DOHH2 (cell line): ENCODE measurements at regions not wholly inside any gene's neighbourhood (a gene's known extent, or its start where the extent isn't known, plus 50 kb on each side); places are given as distances from the start of the nearest gene placed in this dataset.

ENCODE experiments used
- H3F3A ChIP-seq: fragments of 200-600 bp; sonication (generic), shearing (Covaris generic); 2 replicates; pipeline ENCODE4 v1.6.0; 2016; ENCODE audit warnings: antibody characterized with exemption, mild to moderate bottlenecking; ENCODE audit not compliant: control insufficient read depth, insufficient read depth
- H3K27ac ChIP-seq: fragments of 200-600 bp; sonication (generic); 2 replicates; pipeline ENCODE4 v1.5.1; 2014; ENCODE audit warnings: low read depth, mild to moderate bottlenecking, low read length, moderate library complexity
- H3K27me3 ChIP-seq: fragments of 200-600 bp; sonication (generic); 2 replicates; pipeline ENCODE4 v1.6.1; 2014; ENCODE audit warnings: mild to moderate bottlenecking, low read length, mixed read lengths; ENCODE audit not compliant: control insufficient read depth
- H3K36me3 ChIP-seq: fragments of 200-600 bp; sonication (generic); 2 replicates; pipeline ENCODE4 v1.6.1; 2014; ENCODE audit warnings: mild to moderate bottlenecking, low read length, moderate library complexity, mixed read lengths; ENCODE audit not compliant: control insufficient read depth
- H3K4me1 ChIP-seq: fragments of 200-600 bp; sonication (generic); 2 replicates; pipeline ENCODE4 v1.6.1; 2014; ENCODE audit warnings: mild to moderate bottlenecking, low read length, mixed read lengths; ENCODE audit not compliant: control insufficient read depth
- H3K4me2 ChIP-seq: fragments of 200-600 bp; sonication (generic); 2 replicates; pipeline ENCODE4 v1.6.0; 2014; ENCODE audit warnings: mild to moderate bottlenecking, low read length, moderate library complexity
- H3K4me3 ChIP-seq: fragments of 200-600 bp; sonication (generic); 2 replicates; pipeline ENCODE4 v1.5.1; 2014; ENCODE audit warnings: mild to moderate bottlenecking, low read length, mixed read lengths
- H3K79me2 ChIP-seq: fragments of 200-600 bp; sonication (generic); 2 replicates; pipeline ENCODE4 v1.6.1; 2014; ENCODE audit warnings: mild to moderate bottlenecking, low read length, mixed read lengths; ENCODE audit not compliant: control insufficient read depth
- H3K9me2 ChIP-seq: fragments of 200-600 bp; sonication (generic); replicated peaks from 2 replicates; pipeline ENCODE4 v1.6.1; 2014; ENCODE audit warnings: mild to moderate bottlenecking, low read length, mixed read lengths; ENCODE audit not compliant: control insufficient read depth
- H3K9me3 ChIP-seq: fragments of 200-600 bp; sonication (generic); 2 replicates; pipeline ENCODE4 v1.6.1; 2014; ENCODE audit warnings: antibody characterized with exemption, low read length, mixed read lengths; ENCODE audit not compliant: control insufficient read depth, insufficient read depth
- H4K20me1 ChIP-seq: fragments of 200-600 bp; sonication (generic); 2 replicates; pipeline ENCODE4 v1.6.0; 2014; ENCODE audit warnings: low read depth, mild to moderate bottlenecking, antibody characterized with exemption, low read length, moderate library complexity; ENCODE audit not compliant: control insufficient read depth, insufficient read depth
- CTCF ChIP-seq: fragments of 200-600 bp; sonication (generic); IDR thresholded peaks from one replicate; pipeline ENCODE4 v1.5.1; 2014; ENCODE audit warnings: antibody characterized with exemption, mild to moderate bottlenecking, low read depth, low read length; ENCODE audit not compliant: poor library complexity, severe bottlenecking
- EZH2phosphoT487 ChIP-seq: fragments of 200-600 bp; sonication (generic); IDR thresholded peaks from 2 replicates; pipeline ENCODE4 v1.6.1; 2017; ENCODE audit warnings: borderline replicate concordance, mild to moderate bottlenecking, antibody characterized with exemption, low read length, moderate library complexity, mixed read lengths

GRCh38 chr7:131173145-131173890 is 154.4 kb upstream of the MKLN1 start:
- no peaks in the 10 kb centered on the region for H3K36me3 ChIP-seq
- no peaks in the 10 kb centered on the region for H3K4me1 ChIP-seq
- H3K9me3 ChIP-seq, result no peaks in the 10 kb centered on the region
- TF ChIP-seq EZH2phosphoT487, result no peak
- no peak for TF ChIP-seq CTCF
- H4K20me1 ChIP-seq, result no peaks in the 10 kb centered on the region
- no peaks in the 10 kb centered on the region for H3K79me2 ChIP-seq
- H3F3A ChIP-seq, result no peaks in the 10 kb centered on the region
- H3K27me3 ChIP-seq, result no peaks in the 10 kb centered on the region
- H3K4me3 ChIP-seq, result no peak overlapping the region
- no peak overlapping the region for H3K27ac ChIP-seq
- H3K9me2 ChIP-seq, result no peaks in the 10 kb centered on the region
- no peak overlapping the region for H3K4me2 ChIP-seq

DNA sequence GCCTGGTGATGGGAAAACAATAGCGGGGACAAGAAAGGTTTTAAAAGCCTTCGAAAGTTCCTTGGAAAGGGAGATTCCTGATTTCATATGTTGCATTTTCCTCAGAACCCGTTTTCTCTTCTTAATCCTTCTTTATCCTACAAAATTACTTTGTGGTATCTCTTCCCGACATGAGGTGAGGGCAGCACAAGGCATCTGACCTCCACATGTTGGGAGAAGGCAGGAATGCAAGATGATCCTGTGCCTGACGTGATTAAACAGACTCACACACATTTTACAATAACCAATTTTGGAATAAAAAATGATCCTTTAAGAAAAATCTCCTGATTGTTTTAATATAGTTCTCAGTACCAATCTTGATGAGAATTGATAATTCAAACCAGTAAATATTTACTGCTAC is 153.3 kb upstream of the MKLN1 start:
- H3K27ac ChIP-seq, result no peak overlapping the region
- H3K4me1 ChIP-seq, result no peaks in the 10 kb centered on the region
- H3K9me3 ChIP-seq, result no peaks in the 10 kb centered on the region
- TF ChIP-seq EZH2phosphoT487 (no peak), CTCF (no peak)
- no peaks in the 10 kb centered on the region for H3K27me3 ChIP-seq
- H4K20me1 ChIP-seq, result no peaks in the 10 kb centered on the region
- H3K9me2 ChIP-seq, result no peaks in the 10 kb centered on the region
- no peaks in the 10 kb centered on the region for H3K79me2 ChIP-seq
- no peak overlapping the region for H3K4me2 ChIP-seq
- no peaks in the 10 kb centered on the region for H3F3A ChIP-seq
- H3K4me3 ChIP-seq, result no peak overlapping the region
- H3K36me3 ChIP-seq, result no peaks in the 10 kb centered on the region

DNA sequence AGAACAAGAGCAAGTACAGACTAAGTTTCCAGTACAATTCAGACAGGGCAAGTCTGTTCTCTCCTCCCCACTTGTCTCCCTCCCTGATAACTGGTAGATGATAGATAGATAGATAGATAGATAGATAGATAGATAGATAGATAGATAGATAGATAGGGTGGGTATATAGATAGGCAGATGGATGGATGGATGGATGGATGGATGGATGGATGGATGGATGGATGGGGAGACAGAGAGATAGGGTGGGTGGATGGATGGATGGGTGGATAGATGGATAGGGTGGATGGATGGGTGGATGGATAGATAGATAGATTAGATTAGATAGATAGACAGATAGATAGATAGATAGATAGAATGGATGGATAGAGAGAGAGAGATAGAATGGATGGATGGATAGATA is 152.8 kb upstream of the MKLN1 start:
- no peaks in the 10 kb centered on the region for H3K9me3 ChIP-seq
- H3K9me2 ChIP-seq, result no peaks in the 10 kb centered on the region
- H3K79me2 ChIP-seq, result no peaks in the 10 kb centered on the region
- H3K36me3 ChIP-seq, result no peaks in the 10 kb centered on the region
- H3K27me3 ChIP-seq, result no peaks in the 10 kb centered on the region
- H3K27ac ChIP-seq, result no peak overlapping the region
- H3K4me1 ChIP-seq, result no peaks in the 10 kb centered on the region
- H3K4me2 ChIP-seq, result no peak overlapping the region
- no peaks in the 10 kb centered on the region for H4K20me1 ChIP-seq
- H3K4me3 ChIP-seq, result no peak overlapping the region
- H3F3A ChIP-seq, result no peaks in the 10 kb centered on the region
- TF ChIP-seq CTCF (no peak), EZH2phosphoT487 (no peak)
